ENCODE measurements at regions not wholly inside any gene's neighbourhood (a gene's known extent, or its start where the extent isn't known, plus 50 kb on each side); places are given as distances from the start of the nearest gene placed in this dataset.
A peak's percentile ranks its signal among the peaks of the same experiment; 100 is the strongest.

DNA sequence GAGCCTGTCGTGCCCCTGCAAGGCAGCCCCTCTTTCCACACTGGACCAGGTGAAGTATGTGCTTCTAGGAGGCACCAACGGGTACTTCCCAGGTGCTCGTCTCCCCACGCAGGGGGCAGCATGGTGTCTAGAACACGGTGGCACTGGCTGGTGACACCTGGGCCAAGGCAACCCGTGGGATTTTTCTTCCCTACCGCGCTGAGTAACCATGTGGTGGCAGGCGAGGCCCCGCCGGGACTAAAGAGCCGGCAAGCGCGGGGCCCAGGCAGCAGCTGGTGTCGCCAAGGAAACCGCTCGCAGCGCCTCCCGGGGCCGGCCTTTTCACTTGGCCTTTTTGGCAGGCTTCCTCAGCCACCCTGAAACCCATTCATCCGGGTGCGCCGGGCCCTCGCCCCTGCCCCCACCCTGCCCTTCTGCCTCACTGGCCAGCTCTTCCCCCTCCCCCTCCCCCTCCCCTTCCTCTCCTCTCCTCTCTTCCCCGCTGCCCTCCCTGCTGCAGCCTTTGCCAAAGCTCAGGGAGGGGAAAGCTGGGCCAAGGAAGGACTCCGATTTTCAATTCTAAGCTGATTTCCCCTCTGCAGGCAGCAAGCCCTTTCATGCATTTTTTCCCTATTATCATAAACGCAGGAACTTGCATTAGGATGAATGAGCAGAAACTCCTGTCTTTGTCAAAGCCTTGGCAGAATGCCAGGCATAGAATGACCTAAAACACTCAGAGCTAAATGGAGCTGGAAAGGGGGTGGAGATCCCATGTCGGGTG is 81.2 kb downstream of the IRF2BPL start:
- H3K9me2 ChIP-seq (ENCODE audit: insufficient read depth): no peaks in the 10 kb centered on the region
- peak overlapping the region in 1 of 2 experiments; percentile 35; a peak in 2 of 4 replicates for H3K4me3 ChIP-seq (replicated peaks in 1 of 2; ENCODE audit: low read depth in 1 of 2, low read length in 2 of 2)
- peak; percentile 88 for ATAC-seq
- H3K79me2 ChIP-seq (ENCODE audit: insufficient read depth, low read length): no peaks in the 10 kb centered on the region
- ChIA-PET RAD21 (ENCODE audit: low non-redundant PET in 1 of 2, low total read pairs in 2 of 2, uncharacterized antibody in 2 of 2, unreplicated experiment in 2 of 2) (interaction anchor here (0.6 to 1.5 kb wide), 7 partner anchors 9 to 123 kb away, joined by 4 to 8 read pairs (median 6); partner anchors contain the start of gene IRF2BPL (in 1 of the 2)), POLR2A (interaction anchor here (0.6 to 2.4 kb wide), 11 partner anchors 8 to 87 kb away, joined by 3 to 13 read pairs (median 4); no protein-coding TSS in a partner anchor), CTCF (interaction anchor here (0.7 to 2.9 kb wide), 12 partner anchors 9 to 123 kb away, joined by 3 to 21 read pairs (median 3); no protein-coding TSS in a partner anchor)
- H3K9me3 ChIP-seq (ENCODE audit: control insufficient read depth in 1 of 2, insufficient read depth in 1 of 2, low read depth in 1 of 2, low read length in 2 of 2): no peaks in the 10 kb centered on the region
- no TSS peak for BruUV-seq (replicated peaks)
- H3K4me2 ChIP-seq (ENCODE audit: low read length): peak overlapping the region; percentile 81
- peak overlapping the region; percentile 4 for H2AFZ ChIP-seq (ENCODE audit: low read depth, low read length, poor library complexity, severe bottlenecking)
- intact Hi-C loops (cut with micrococcal nuclease): loop anchor here (2.0 kb wide), 2 partner anchors 28 to 112 kb away; no protein-coding TSS in a partner anchor
- no peaks in the 10 kb centered on the region for H4K20me1 ChIP-seq (ENCODE audit: insufficient read depth)
- H3K9ac ChIP-seq (ENCODE audit: low read length): peak overlapping the region; percentile 58
- H3K27ac ChIP-seq (ENCODE audit: low read depth, low read length): peak overlapping the region; percentile 97
- H3K27me3 ChIP-seq (ENCODE audit: insufficient read depth, low read length): no peaks in the 10 kb centered on the region
- no peaks in the 10 kb centered on the region for H3K36me3 ChIP-seq (ENCODE audit: control insufficient read depth in 1 of 2, insufficient read depth in 2 of 2, low read length in 2 of 2)
- DNase-seq (ENCODE audit: low read depth, low spot score): peak; percentile 87
- TF ChIP-seq YY1 (IDR thresholded peaks at IDR 0.05; ENCODE audit: extremely low read depth, insufficient replicate concordance, low read depth, low read length): no peak
- no peak for TF ChIP-seq SRF (IDR thresholded peaks at IDR 0.05; ENCODE audit: low read depth)
- no peak for TF ChIP-seq CBX3 (IDR thresholded peaks at IDR 0.05; ENCODE audit: low read depth)
- peak; percentile 85 for TF ChIP-seq TCF7L2 (IDR thresholded peaks at IDR 0.05; ENCODE audit: borderline replicate concordance, extremely low read depth, insufficient read depth, insufficient read length)
- no peak for TF ChIP-seq RAD21 (IDR thresholded peaks at IDR 0.05; ENCODE audit: low read depth)
- TF ChIP-seq EZH2phosphoT487 (IDR thresholded peaks at IDR 0.05; ENCODE audit: borderline replicate concordance): no peak
- TF ChIP-seq, protein P1, sequence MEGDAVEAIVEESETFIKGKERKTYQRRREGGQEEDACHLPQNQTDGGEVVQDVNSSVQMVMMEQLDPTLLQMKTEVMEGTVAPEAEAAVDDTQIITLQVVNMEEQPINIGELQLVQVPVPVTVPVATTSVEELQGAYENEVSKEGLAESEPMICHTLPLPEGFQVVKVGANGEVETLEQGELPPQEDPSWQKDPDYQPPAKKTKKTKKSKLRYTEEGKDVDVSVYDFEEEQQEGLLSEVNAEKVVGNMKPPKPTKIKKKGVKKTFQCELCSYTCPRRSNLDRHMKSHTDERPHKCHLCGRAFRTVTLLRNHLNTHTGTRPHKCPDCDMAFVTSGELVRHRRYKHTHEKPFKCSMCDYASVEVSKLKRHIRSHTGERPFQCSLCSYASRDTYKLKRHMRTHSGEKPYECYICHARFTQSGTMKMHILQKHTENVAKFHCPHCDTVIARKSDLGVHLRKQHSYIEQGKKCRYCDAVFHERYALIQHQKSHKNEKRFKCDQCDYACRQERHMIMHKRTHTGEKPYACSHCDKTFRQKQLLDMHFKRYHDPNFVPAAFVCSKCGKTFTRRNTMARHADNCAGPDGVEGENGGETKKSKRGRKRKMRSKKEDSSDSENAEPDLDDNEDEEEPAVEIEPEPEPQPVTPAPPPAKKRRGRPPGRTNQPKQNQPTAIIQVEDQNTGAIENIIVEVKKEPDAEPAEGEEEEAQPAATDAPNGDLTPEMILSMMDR (IDR thresholded peaks at IDR 0.05 in 2 of 3, conservative IDR thresholded peaks at IDR 0.05 in 1 of 3; ENCODE audit: borderline replicate concordance in 1 of 3, insufficient read depth in 1 of 3, low read depth in 2 of 3, low read length in 2 of 3): peak in 2 of 3 experiments; percentile 42 to 51; a peak in 4 of 6 replicates
- TF ChIP-seq ZNF274 (IDR thresholded peaks at IDR 0.05; ENCODE audit: low read depth, low read length): no peak
- TF ChIP-seq POLR2A (IDR thresholded peaks at IDR 0.05; ENCODE audit: borderline replicate concordance, extremely low read depth, insufficient read depth, insufficient read length): no peak
- TF ChIP-seq CEBPB (IDR thresholded peaks at IDR 0.05; ENCODE audit: low read depth): no peak
- no peak for TF ChIP-seq FOSL1 (IDR thresholded peaks at IDR 0.05; ENCODE audit: low read depth)
- TF ChIP-seq, protein P2, sequence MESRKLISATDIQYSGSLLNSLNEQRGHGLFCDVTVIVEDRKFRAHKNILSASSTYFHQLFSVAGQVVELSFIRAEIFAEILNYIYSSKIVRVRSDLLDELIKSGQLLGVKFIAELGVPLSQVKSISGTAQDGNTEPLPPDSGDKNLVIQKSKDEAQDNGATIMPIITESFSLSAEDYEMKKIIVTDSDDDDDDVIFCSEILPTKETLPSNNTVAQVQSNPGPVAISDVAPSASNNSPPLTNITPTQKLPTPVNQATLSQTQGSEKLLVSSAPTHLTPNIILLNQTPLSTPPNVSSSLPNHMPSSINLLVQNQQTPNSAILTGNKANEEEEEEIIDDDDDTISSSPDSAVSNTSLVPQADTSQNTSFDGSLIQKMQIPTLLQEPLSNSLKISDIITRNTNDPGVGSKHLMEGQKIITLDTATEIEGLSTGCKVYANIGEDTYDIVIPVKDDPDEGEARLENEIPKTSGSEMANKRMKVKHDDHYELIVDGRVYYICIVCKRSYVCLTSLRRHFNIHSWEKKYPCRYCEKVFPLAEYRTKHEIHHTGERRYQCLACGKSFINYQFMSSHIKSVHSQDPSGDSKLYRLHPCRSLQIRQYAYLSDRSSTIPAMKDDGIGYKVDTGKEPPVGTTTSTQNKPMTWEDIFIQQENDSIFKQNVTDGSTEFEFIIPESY (IDR thresholded peaks at IDR 0.05; ENCODE audit: extremely low read depth, insufficient replicate concordance, low read length): no peak
- TF ChIP-seq EGR1 (IDR thresholded peaks at IDR 0.05; ENCODE audit: low read depth): no peak
- peak; percentile 71; the same call in 1 of the 2 replicates for TF ChIP-seq ZFX (IDR thresholded peaks at IDR 0.05)
- TF ChIP-seq POLR2AphosphoS5 (IDR thresholded peaks at IDR 0.05; ENCODE audit: low read depth, low read length): peak; percentile 51; the same call in 1 of the 2 replicates
- TF ChIP-seq, protein P3, sequence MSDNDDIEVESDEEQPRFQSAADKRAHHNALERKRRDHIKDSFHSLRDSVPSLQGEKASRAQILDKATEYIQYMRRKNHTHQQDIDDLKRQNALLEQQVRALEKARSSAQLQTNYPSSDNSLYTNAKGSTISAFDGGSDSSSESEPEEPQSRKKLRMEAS (IDR thresholded peaks at IDR 0.05): no peak
- TF ChIP-seq JUND (IDR thresholded peaks at IDR 0.05): no peak
- H3K4me1 ChIP-seq (ENCODE audit: control insufficient read depth in 1 of 2, insufficient read depth in 2 of 2, low read length in 2 of 2): peaks cover 67 to 76% of the 10 kb centered on the region in 2 experiments
